HG02973 (cell line): ENCODE measurements at regions not wholly inside any gene's neighbourhood (a gene's known extent, or its start where the extent isn't known, plus 50 kb on each side); places are given as distances from the start of the nearest gene placed in this dataset.
"Not testable (repeated sequence)": the region's sequence is repeated elsewhere in the genome, so short reads cannot be mapped to it uniquely, and the experiment has no call there.

Experiments
- ATAC-seq: cut with Tn5 transposase; IDR thresholded peaks from one replicate; pipeline ENCODE4 v1.9.1; 2021; ENCODE audit warnings: moderate library complexity; ENCODE audit not compliant: unreplicated experiment

GRCh38 chr6:159527351-159527750 lies 165.7 kb downstream of the SOD2 start:
- no peak for ATAC-seq

- no peak for ATAC-seq
Observed at GRCh38 chr6:159525445-159526025, 167.5 kb downstream of the SOD2 start.

DNA sequence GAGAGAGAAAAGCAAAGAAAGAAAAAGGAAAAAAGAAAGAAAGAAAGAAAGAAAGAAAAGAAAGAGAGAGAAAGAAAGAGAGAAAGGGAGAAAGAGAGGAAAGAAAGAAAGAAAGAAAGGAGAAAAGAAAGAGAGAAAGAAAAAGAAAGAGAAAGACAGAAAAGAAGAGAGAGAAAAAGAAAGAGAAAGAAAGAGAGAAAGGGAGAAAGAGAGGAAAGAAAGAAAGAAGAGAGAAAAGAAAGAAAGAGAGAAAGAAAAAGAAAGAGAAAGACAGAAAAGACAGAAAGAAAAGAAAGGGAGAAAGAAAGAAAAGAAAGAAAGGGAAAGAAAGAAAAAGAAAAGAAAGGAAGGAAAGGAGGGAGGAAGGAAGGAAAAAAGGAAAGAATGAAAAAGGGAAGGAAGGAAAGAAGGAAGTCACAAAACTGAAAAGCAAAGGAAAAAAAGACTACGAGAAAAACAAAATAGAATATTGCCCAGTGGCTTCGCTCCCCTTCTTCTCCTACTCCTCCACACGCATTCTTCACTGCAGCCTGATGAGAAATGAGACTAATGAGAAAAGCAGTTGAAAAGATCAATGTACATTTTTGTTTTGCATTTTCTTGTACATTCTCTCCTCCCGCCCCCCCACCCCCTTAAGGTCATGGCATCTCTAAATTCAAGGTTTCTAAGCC lies 170.0 kb downstream of the SOD2 start:
- ATAC-seq: no peak

GRCh38 chr6:159521962-159522361 lies 171.1 kb downstream of the SOD2 start:
- no peak for ATAC-seq

DNA sequence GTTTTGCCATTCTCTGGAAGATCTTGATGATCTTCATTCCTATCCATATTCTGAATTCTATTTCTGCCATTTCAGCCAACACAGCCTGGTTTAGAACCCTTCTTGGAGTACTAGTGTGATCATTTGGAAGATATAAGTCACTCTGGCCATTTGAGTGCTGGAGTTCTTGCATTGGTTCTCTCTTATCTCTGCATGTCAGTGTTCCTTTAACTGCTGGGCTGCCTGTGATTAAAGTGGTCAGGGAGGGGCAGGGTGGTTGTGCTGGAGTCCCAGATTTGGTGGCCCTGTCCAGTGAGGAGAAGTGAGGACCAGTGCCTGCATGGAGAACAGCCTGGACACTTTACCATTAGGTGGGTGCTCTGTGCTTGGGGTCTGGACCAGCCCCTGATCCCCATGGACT lies 173.0 kb downstream of the SOD2 start:
- no peak for ATAC-seq

DNA sequence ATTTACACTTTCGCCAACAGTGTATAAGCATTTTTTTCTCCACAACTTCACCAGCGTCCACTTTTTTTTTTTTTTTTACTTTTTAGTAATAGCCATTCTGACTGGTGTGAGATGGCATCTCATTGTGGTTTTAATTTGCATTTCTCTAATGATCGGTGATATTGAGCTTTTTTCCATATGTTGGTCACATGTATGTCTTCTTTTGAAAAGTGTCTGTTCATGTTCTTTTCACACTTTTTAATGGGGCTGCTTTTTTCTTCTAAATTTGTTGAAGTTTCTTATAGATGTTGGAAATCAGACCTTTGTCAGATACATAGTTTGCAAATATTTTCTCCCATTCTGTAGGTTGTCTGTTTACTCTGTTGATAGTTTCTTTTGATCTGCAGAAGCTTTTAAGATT lies 177.2 kb downstream of the SOD2 start:
- ATAC-seq: not testable (repeated sequence)

DNA sequence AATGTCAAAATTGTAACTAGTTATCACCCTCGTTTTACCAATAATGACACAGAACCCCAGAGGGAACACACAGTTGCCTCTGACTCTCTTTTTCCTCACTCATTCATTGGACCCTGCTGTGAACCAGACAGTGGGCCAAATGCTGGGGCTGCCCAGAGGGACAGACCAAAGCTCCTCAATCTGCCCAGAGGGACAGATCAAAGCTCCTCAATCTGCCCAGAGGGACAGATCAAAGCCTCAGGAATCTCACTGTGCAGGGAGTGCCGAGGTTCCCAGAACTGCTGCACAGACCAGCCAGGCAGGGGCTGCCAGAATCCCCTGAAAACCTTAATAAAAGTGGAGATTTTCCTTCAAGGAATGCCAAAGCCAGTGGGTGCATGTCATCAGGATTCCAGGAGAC lies 179.1 kb downstream of the SOD2 start:
- ATAC-seq: no peak

DNA sequence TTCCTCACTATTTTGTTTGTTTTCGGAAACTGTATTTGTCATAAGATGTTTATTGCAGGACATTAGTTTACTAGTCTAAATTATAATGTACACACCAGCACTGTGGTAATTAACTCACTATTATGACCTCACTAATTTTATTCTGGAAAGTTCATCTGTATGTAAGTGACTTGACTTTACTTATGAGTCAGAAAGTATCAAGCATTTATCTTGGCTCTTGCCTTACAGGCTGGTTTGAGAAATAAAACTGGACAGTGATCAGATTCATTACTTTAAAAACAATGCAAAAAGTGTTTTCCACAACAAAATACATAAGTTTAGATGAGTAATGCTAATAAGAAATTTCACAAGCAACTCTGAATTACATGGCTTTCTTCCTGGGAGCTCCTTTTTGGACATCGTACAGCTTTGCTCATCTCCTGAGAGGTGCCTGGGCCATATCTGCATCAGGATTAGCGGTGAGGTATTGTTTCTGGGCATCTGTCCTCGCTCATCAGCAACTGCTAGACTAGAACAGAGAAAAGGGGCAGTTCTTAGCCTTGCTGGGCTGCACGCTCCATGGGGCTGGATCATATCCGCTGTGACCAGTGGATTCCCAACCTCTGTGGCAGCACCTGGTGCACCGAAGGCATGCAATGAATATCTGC lies 179.8 kb downstream of the SOD2 start:
- ATAC-seq: no peak

GRCh38 chr6:159512571-159512970 lies 180.5 kb downstream of the SOD2 start:
- no peak for ATAC-seq

DNA sequence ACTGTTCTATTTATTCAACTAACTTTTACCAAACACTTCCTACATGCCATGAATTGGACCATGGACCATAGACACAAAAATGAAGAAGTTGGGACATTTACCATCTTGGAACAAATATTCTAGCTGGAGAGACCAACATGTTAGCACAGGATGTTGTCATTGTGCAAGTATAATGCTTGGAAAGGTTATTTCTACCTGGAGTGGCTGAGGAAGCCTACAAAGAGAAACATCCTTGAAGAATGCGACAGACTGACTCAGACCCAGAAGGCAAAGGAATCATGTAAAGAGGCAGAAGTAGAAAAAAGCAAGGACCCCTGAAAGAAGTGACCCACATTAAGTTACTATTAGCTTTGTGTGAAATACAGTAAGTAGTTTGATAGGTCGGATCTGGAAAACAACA lies 180.9 kb downstream of the SOD2 start:
- ATAC-seq: no peak

DNA sequence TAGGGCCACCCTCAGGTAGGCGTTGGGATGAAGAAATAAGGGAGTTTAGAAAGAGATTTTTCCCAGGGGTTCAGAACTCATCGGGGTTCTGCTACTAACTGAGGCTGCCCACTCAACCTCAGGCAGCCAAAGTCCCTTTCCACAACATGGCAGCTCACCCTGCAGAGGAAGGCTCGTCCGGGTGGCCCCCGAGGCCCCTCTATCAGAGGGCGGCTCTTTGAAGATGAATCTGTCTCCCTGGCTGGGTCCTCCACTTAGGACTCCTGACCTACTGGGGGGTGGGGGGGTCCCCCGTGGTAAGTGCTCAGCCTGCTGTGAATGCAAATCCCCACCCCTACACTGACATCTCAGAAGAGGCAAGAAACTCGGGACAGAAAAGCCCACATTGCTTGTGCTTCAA lies 182.9 kb downstream of the SOD2 start:
- no peak for ATAC-seq

DNA sequence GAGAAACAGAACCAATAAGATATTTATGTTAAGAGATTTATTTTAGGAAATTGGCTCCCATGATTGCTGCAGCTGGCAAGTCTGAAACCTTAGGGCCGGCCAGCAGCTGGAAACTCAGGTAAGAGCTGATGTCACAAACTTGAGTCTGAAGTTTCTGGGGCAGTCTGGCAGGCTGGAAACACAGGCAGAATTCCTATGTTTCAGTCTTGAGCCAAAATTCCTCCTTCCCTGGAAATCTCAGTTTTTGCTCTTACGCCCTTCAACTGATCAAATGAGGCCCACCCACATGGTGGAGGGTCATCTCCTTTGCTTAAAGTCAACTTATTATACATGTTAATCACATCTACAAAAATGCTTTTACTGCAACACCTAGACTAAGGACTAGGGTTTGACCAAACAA lies 184.1 kb downstream of the SOD2 start:
- no peak for ATAC-seq

DNA sequence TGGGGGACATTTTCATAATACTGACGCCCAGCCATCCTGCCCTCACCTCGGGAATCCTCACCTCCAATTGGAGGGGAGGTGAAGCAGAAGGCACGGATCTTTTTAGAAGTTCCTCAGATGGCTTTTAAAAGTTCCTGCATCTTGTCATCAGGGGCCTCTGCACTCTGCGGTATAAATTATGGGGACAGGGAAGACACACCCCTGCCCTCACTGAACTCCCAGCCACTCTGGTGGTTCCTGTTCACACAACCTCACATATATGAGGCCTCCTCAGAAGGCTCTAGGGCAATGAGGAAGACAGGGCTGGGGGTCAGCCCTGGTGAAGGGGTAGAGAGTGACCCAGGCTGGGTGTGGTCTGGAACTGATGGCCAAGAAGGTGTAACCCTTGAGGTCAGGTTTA lies 187.0 kb downstream of the SOD2 start:
- ATAC-seq: no peak

DNA sequence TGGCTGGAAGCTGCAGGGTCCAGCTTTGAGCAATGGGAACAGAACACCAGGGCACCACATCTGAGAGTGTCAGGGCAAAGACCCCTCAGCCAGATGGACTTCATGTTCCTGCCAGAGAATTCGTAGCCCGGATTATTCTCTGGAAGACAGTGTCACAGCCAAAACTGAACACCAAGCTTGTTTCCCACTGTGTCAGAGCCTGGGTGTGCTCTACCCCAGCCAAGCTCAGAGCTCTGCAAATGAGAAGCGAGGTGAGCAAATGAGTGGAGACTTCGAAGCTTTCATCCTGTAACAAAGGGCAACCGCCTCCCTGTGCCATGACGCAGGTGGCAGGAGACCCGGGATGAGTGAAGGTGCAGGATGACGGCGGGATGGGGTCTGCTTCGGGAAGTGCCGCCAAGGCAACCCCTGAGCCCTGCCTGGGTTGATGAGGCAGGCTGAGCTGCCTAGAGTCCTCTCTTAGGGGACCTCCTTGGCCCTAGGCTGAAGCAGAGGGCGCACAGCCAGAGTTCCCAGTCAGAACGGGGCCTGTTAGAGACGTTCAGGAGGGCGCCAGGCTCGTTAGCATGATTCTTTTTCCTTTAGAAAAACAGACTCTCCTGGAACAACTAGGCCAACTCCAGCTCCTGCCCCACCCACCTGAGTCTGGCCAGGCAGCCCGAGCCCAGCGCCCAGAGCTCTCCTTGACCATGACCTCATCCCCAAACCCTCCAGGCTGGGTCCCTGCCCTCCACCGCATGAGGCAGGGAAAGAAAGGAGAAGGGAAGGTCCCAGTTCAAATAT lies 187.7 kb downstream of the SOD2 start:
- no peak for ATAC-seq

GRCh38 chr6:159501558-159501957 lies 191.5 kb downstream of the SOD2 start:
- no peak for ATAC-seq

DNA sequence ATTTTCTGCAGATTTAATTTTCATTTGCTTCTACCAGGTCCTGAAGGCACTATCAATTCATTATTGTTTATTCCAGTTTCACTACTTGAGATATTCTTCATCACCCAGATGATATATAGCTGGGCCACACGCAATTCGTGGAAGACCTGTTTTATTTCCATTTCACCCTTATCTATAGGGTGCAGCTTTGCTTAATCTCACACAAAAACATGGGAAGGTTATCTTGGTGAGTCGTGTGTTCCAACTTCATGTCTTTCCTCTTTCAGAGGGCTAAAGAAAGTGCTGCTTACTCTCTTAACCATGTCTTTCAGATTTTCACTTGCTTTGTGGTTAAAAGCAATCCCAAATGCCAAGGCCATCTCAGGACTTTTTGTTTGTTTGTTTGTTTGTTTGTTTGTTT lies 194.0 kb downstream of the SOD2 start:
- no peak for ATAC-seq

DNA sequence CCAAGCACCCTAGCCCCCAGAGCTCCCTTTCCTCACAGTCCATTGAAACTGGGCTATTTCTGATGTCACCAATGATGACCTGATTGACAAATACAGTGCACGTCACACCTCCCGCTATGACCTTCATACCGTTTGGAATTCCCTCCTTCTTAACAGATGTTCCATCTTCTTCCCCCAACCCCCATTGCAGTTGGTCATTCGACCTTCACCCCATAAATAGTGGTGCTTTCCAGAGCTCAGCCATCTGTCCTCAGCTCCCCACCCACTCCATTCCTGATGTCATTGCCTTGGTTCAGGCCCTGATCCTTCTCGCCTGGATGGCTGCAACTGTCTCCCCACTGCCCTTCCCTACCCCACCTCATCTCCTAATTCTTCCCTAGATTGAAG lies 198.5 kb downstream of the SOD2 start:
- no peak for ATAC-seq

GRCh38 chr6:159493898-159494585 lies 199.0 kb downstream of the SOD2 start:
- ATAC-seq: no peak

GRCh38 chr6:159493231-159493897 lies 199.7 kb downstream of the SOD2 start:
- no peak for ATAC-seq

- ATAC-seq: no peak
Observed at GRCh38 chr6:159490298-159490937, 202.6 kb downstream of the SOD2 start.
